Testis (tissue), 2 donors: ENCODE measurements at regions not wholly inside any gene's neighbourhood (a gene's known extent, or its start where the extent isn't known, plus 50 kb on each side); places are given as distances from the start of the nearest gene placed in this dataset.

Experiments used
- CTCF ChIP-seq, 3 experiments: fragments of 450-650 bp in 2 of 3; fragments of 200-600 bp in 1 of 3; sonication (generic) in 1 of 3; IDR thresholded peaks; one replicate each; pipeline ENCODE4 v1.5.1; 2016 to 2019; ENCODE audit warnings: antibody characterized with exemption in 3 of 3, mild to moderate bottlenecking in 2 of 3, moderate library complexity in 1 of 3
- POLR2A ChIP-seq: fragments of 450-650 bp; IDR thresholded peaks from one replicate; pipeline ENCODE4 v1.6.1; 2017; ENCODE audit warnings: antibody characterized with exemption, mild to moderate bottlenecking, moderate library complexity

GRCh38 chr1:194469282-194469681, 1282.9 kb upstream of the B3GALT2 start:
- TF ChIP-seq CTCF (IDR thresholded peaks at IDR 0.05) (no peak), POLR2A (no peak)
